ENCODE measurements at regions not wholly inside any gene's neighbourhood (a gene's known extent, or its start where the extent isn't known, plus 50 kb on each side); places are given as distances from the start of the nearest gene placed in this dataset.

DNA sequence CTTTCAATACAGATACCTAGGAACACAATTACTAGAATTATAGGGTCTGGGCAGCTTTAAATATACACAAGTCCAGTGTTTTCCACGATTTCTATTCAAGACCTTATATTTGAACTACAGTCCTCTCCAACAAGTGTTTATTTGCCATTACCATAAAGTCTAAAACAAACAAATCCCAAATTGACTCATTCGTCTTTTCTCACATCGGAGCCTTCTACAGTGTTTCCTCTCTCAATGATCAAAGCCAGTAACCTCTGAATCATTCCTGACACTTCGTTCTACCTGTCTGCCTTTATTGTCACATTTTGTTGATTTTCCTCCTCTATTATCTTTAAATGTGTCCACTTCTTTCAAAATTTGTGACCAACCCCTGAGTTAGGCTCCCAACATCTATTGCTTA lies 1356.5 kb upstream of the SLC10A2 start:
- WGBS, 2 donors (ENCODE audit: low coverage in 1 of 2) = 75 to 76% methylated on average over 4 of the region's 4 CpGs
- Histone ChIP-seq H3K27ac (no peak overlapping the region), H3K4me3 (no peak overlapping the region), H3K27me3 (no peaks in the 10 kb centered on the region), H3K9me3 (no peaks in the 10 kb centered on the region), H3K36me3 (no peaks in the 10 kb centered on the region), H3K4me1 (no peaks in the 10 kb centered on the region)
- no peak for ATAC-seq
- no peak for TF ChIP-seq POLR2AphosphoS5 (IDR thresholded peaks at IDR 0.05)
- no peak for TF ChIP-seq EP300 (IDR thresholded peaks at IDR 0.05)
- TF ChIP-seq, protein P1, sequence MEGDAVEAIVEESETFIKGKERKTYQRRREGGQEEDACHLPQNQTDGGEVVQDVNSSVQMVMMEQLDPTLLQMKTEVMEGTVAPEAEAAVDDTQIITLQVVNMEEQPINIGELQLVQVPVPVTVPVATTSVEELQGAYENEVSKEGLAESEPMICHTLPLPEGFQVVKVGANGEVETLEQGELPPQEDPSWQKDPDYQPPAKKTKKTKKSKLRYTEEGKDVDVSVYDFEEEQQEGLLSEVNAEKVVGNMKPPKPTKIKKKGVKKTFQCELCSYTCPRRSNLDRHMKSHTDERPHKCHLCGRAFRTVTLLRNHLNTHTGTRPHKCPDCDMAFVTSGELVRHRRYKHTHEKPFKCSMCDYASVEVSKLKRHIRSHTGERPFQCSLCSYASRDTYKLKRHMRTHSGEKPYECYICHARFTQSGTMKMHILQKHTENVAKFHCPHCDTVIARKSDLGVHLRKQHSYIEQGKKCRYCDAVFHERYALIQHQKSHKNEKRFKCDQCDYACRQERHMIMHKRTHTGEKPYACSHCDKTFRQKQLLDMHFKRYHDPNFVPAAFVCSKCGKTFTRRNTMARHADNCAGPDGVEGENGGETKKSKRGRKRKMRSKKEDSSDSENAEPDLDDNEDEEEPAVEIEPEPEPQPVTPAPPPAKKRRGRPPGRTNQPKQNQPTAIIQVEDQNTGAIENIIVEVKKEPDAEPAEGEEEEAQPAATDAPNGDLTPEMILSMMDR (IDR thresholded peaks at IDR 0.05) = no peak
- TF ChIP-seq POLR2A (IDR thresholded peaks at IDR 0.05) = no peak

DNA sequence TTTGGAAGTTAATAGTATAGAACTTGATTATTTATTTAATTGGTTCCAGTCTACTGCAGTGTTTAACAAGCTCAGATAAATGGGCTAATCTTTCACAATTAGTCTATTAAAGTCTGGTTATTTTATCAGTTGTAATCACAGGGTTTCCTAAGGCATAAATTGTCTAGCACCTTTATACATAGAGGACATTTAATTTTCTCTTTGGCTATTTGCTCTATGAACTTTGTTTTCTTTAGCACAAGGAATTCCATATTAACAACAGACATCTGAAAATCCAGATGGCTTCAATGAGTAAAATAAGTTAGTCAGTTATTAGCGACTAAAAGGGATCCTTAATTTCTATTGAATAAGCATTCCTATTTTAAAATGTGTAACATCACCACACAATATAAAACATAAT lies 1350.8 kb upstream of the SLC10A2 start:
- no peak for ATAC-seq
- Histone ChIP-seq H3K4me1 (no peaks in the 10 kb centered on the region), H3K9me3 (no peaks in the 10 kb centered on the region), H3K36me3 (no peaks in the 10 kb centered on the region), H3K27ac (no peak overlapping the region), H3K4me3 (no peak overlapping the region), H3K27me3 (no peaks in the 10 kb centered on the region)
- TF ChIP-seq EP300 (IDR thresholded peaks at IDR 0.05) (no peak), POLR2A (IDR thresholded peaks at IDR 0.05) (no peak), POLR2AphosphoS5 (IDR thresholded peaks at IDR 0.05) (no peak)
- TF ChIP-seq, protein P1 (IDR thresholded peaks at IDR 0.05) = no peak
- 78 to 88% methylated on average over 1 of the region's 1 CpG for WGBS, 2 donors (ENCODE audit: low coverage in 1 of 2)

DNA sequence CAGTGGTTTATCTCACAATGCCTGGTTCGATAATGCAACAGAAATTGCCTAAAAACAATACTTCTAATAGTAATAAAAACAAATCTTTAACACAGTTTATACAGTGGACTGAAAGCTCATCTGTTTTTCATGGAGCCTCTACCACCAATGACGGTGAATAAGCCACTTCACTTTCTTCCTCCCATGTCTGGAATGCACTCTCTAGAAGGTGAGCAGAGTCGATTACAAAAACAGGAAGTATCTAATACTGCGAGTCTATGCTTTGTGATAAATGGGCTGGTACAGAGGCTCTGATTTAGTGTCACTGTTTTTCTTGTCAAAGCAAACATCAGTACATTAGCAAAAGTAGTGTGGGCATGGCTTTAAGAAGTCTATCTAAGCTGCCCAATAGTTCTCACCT lies 1348.6 kb upstream of the SLC10A2 start:
- Histone ChIP-seq H3K9me3 (no peaks in the 10 kb centered on the region), H3K27ac (no peak overlapping the region), H3K27me3 (no peaks in the 10 kb centered on the region), H3K36me3 (no peaks in the 10 kb centered on the region), H3K4me3 (no peak overlapping the region), H3K4me1 (no peaks in the 10 kb centered on the region)
- TF ChIP-seq EP300 (IDR thresholded peaks at IDR 0.05) (no peak), POLR2AphosphoS5 (IDR thresholded peaks at IDR 0.05) (no peak), POLR2A (IDR thresholded peaks at IDR 0.05) (no peak)
- TF ChIP-seq, protein P1 (IDR thresholded peaks at IDR 0.05) = no peak
- no peak for ATAC-seq
- 33 to 39% methylated on average over 4 of the region's 4 CpGs for WGBS, 2 donors (ENCODE audit: low coverage in 1 of 2)

DNA sequence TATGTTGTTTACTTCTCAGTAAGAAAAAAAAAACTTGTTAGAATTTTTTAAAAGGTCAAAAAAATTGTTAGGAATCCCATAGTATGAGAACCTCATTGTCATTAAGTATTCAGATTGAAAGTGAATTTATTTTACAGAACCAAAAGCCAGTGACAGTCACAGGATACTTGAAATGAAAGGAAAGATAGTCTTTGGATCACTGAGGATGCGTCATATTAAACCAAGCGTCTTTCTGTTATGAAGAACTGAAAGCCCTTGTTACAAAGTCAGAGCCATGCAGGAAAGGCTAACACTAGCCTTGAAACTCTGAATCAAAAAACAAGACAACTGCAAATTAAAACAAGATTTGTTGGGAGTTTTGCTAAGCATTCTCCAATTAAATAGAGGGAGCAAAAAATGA lies 1348.0 kb upstream of the SLC10A2 start:
- WGBS, 2 donors (ENCODE audit: low coverage in 1 of 2) = 75 to 96% methylated on average over 2 of the region's 2 CpGs
- H3K27me3 ChIP-seq = no peaks in the 10 kb centered on the region
- H3K4me3 ChIP-seq = no peak overlapping the region
- H3K27ac ChIP-seq = no peak overlapping the region
- TF ChIP-seq, protein P1 (IDR thresholded peaks at IDR 0.05) = no peak
- no peak for TF ChIP-seq POLR2AphosphoS5 (IDR thresholded peaks at IDR 0.05)
- TF ChIP-seq EP300 (IDR thresholded peaks at IDR 0.05) = no peak
- no peak for TF ChIP-seq POLR2A (IDR thresholded peaks at IDR 0.05)
- H3K4me1 ChIP-seq = no peaks in the 10 kb centered on the region
- no peaks in the 10 kb centered on the region for H3K36me3 ChIP-seq
- no peaks in the 10 kb centered on the region for H3K9me3 ChIP-seq
- no peak for ATAC-seq

DNA sequence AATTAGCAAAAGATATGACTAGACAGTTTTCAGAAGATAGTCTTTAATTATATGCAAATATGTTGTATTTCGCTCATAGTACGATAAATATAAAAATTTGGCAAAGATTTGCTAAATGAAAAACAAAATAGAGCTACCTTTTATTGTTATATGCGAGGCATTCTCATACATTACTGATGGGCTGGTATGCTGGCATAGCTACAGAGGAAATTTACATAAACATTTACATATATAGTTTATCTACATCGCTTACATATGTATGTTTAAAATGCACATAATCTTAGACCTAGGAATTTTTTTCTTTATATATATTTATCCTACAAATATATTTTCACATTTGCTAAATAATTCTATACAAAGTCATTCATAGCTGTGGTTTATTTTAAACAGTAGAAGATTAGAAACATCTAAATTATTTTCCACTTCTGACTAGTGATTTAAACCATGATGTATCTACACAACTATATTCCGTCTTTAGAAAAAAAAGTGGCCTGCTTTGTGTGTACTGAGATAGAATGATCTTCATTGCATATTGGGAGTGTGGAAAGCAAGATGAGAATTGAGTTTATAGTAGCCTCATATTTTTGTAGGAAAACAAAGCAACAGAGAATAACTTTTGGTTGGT lies 1345.0 kb upstream of the SLC10A2 start:
- H3K27ac ChIP-seq = no peak overlapping the region
- no peaks in the 10 kb centered on the region for H3K27me3 ChIP-seq
- H3K9me3 ChIP-seq = no peaks in the 10 kb centered on the region
- 76 to 81% methylated on average over 5 of the region's 5 CpGs for WGBS, 2 donors (ENCODE audit: low coverage in 1 of 2)
- H3K36me3 ChIP-seq = no peaks in the 10 kb centered on the region
- TF ChIP-seq, protein P1 (IDR thresholded peaks at IDR 0.05) = no peak
- no peak for TF ChIP-seq POLR2AphosphoS5 (IDR thresholded peaks at IDR 0.05)
- no peak for TF ChIP-seq POLR2A (IDR thresholded peaks at IDR 0.05)
- no peak for TF ChIP-seq EP300 (IDR thresholded peaks at IDR 0.05)
- no peaks in the 10 kb centered on the region for H3K4me1 ChIP-seq
- no peak overlapping the region for H3K4me3 ChIP-seq
- ATAC-seq = no peak

Data from gastroesophageal sphincter (tissue), 4 donors.